ENCODE measurements at regions not wholly inside any gene's neighbourhood (a gene's known extent, or its start where the extent isn't known, plus 50 kb on each side); places are given as distances from the start of the nearest gene placed in this dataset.

DNA sequence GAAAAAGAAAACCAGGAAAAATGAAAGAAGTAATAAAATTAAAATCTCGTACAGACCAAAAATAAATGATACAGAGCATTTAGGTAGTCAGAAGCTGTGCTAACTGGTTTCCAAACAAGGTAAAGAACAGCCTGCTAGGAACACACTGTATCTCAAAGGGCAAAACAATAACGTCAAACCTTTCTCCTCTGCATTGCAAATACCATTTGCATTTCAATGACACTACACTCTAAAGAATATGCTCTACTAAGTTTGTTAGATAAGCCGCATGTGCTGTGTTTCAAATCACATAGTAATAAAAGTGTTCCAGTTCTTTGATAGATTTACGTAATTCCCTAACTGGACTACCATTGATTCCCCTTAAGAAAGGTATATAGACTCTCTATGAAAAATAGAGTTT, 648.8 kb downstream of the PLA2G4A start:
- no peaks in the 10 kb centered on the region for H3K4me1 ChIP-seq (ENCODE audit: control insufficient read depth in 5 of 5, insufficient read depth in 5 of 5, low read length in 5 of 5)
- no peaks in the 10 kb centered on the region for H3K36me3 ChIP-seq (ENCODE audit: control insufficient read depth in 4 of 4, insufficient read depth in 4 of 4, low read length in 4 of 4)
- DNase-seq, result no peak
- ATAC-seq (ENCODE audit: insufficient read depth, low FRiP score), result no peak
- H3K4me3 ChIP-seq, result no peak overlapping the region
- H3K27ac ChIP-seq (ENCODE audit: low read depth in 1 of 2, low read length in 1 of 2), result no peak overlapping the region
- WGBS, 2 donors, result 65 to 66% methylated on average over 4 of the region's 4 CpGs
- H3K9ac ChIP-seq (ENCODE audit: insufficient read depth in 1 of 2, low read length in 2 of 2), result no peak overlapping the region
- TF ChIP-seq, protein P1, sequence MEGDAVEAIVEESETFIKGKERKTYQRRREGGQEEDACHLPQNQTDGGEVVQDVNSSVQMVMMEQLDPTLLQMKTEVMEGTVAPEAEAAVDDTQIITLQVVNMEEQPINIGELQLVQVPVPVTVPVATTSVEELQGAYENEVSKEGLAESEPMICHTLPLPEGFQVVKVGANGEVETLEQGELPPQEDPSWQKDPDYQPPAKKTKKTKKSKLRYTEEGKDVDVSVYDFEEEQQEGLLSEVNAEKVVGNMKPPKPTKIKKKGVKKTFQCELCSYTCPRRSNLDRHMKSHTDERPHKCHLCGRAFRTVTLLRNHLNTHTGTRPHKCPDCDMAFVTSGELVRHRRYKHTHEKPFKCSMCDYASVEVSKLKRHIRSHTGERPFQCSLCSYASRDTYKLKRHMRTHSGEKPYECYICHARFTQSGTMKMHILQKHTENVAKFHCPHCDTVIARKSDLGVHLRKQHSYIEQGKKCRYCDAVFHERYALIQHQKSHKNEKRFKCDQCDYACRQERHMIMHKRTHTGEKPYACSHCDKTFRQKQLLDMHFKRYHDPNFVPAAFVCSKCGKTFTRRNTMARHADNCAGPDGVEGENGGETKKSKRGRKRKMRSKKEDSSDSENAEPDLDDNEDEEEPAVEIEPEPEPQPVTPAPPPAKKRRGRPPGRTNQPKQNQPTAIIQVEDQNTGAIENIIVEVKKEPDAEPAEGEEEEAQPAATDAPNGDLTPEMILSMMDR (IDR thresholded peaks at IDR 0.05; ENCODE audit: control extremely low read depth, extremely low read depth), result no peak
- H3K27me3 ChIP-seq (ENCODE audit: control insufficient read depth in 3 of 3, insufficient read depth in 3 of 3, low read length in 2 of 3), result no peaks in the 10 kb centered on the region
- H3K9me3 ChIP-seq (ENCODE audit: control insufficient read depth in 4 of 4, insufficient read depth in 3 of 4, low read length in 3 of 4), result peaks cover 0 to 2% (median 0%) of the 10 kb centered on the region in 4 donors

DNA sequence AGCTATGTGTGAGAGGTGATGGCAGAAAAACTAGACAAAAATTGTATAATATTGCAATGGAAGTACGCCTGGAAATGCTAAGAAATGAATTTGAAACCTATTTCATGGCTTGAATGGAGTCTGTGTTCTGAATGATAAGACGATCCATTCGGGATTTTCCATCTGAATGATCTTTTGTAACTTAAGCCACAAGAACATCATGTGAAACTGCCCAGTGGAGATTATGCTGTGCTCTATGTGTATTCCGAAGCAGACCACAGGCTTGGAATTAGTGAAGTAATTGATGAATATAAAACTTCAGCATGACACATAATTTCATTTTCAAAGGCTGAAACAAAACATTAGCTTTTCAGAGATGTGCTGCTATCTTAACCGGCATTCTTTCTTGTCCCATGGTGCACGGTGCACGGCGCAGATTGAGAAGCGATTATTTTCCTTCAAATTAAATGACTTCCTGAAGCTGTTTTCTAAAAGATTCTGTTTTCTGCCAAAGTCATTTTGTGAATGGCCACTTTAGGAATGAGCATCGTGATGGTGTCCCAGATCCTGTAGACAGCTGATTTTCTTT, 652.9 kb downstream of the PLA2G4A start:
- H3K36me3 ChIP-seq (ENCODE audit: control insufficient read depth in 4 of 4, insufficient read depth in 4 of 4, low read length in 4 of 4), result no peaks in the 10 kb centered on the region
- H3K27ac ChIP-seq (ENCODE audit: low read depth in 1 of 2, low read length in 1 of 2), result no peak overlapping the region
- no peak overlapping the region for H3K4me3 ChIP-seq
- H3K9ac ChIP-seq (ENCODE audit: insufficient read depth in 1 of 2, low read length in 2 of 2), result no peak overlapping the region
- DNase-seq (no peak), ATAC-seq (ENCODE audit: insufficient read depth, low FRiP score) (no peak)
- H3K9me3 ChIP-seq (ENCODE audit: control insufficient read depth in 4 of 4, insufficient read depth in 3 of 4, low read length in 3 of 4), result peaks cover 0 to 2% (median 0%) of the 10 kb centered on the region in 4 donors
- H3K4me1 ChIP-seq (ENCODE audit: control insufficient read depth in 5 of 5, insufficient read depth in 5 of 5, low read length in 5 of 5), result no peaks in the 10 kb centered on the region
- H3K27me3 ChIP-seq (ENCODE audit: control insufficient read depth in 3 of 3, insufficient read depth in 3 of 3, low read length in 2 of 3), result no peaks in the 10 kb centered on the region
- TF ChIP-seq, protein P1 (IDR thresholded peaks at IDR 0.05; ENCODE audit: control extremely low read depth, extremely low read depth), result no peak
- WGBS, 2 donors, result 77 to 82% methylated on average over 10 of the region's 10 CpGs

DNA sequence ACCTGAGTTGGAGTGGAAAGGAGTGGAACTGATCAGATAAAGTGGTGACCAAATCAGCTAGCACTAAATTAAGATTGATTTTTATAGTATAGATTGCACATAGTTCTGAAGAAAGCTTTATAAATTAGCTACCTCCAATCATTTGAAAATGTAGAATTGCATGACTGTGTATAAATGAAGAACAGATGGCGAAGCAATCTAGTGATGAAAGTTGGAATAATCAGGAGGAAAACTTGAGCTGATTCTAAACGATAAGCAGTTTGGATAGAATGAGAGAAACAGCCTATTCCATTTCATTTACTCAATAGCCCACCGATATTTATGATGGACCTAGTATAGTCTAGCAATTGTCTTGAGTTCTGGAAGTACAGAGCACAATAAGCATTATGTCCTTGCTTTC, 661.5 kb downstream of the PLA2G4A start:
- WGBS, 2 donors, result 82 to 85% methylated on average over 3 of the region's 3 CpGs
- Histone ChIP-seq H3K9me3 (ENCODE audit: control insufficient read depth in 4 of 4, insufficient read depth in 3 of 4, low read length in 3 of 4) (no peaks in the 10 kb centered on the region), H3K4me1 (ENCODE audit: control insufficient read depth in 5 of 5, insufficient read depth in 5 of 5, low read length in 5 of 5) (no peaks in the 10 kb centered on the region), H3K4me3 (no peak overlapping the region), H3K36me3 (ENCODE audit: control insufficient read depth in 4 of 4, insufficient read depth in 4 of 4, low read length in 4 of 4) (no peaks in the 10 kb centered on the region), H3K27me3 (ENCODE audit: control insufficient read depth in 3 of 3, insufficient read depth in 3 of 3, low read length in 2 of 3) (no peaks in the 10 kb centered on the region), H3K9ac (ENCODE audit: insufficient read depth in 1 of 2, low read length in 2 of 2) (no peak overlapping the region), H3K27ac (ENCODE audit: low read depth in 1 of 2, low read length in 1 of 2) (no peak overlapping the region)
- DNase-seq (no peak), ATAC-seq (ENCODE audit: insufficient read depth, low FRiP score) (no peak)
- TF ChIP-seq, protein P1 (IDR thresholded peaks at IDR 0.05; ENCODE audit: control extremely low read depth, extremely low read depth), result no peak
